ENCODE measurements at regions not wholly inside any gene's neighbourhood (a gene's known extent, or its start where the extent isn't known, plus 50 kb on each side); places are given as distances from the start of the nearest gene placed in this dataset.

GRCh38 chr12:24387381-24387780 is 437.9 kb upstream of the SOX5 start:
- Histone ChIP-seq H3K27me3 (ENCODE audit: control insufficient read depth, insufficient read depth, low read length) (no peaks in the 10 kb centered on the region), H3K9me3 (ENCODE audit: control insufficient read depth, insufficient read depth, low read length) (no peaks in the 10 kb centered on the region), H3K4me3 (ENCODE audit: low read length) (no peak overlapping the region), H3K27ac (ENCODE audit: low read length) (no peak overlapping the region), H3K36me3 (ENCODE audit: control insufficient read depth, insufficient read depth, low read length) (no peaks in the 10 kb centered on the region), H3K4me1 (ENCODE audit: control insufficient read depth, insufficient read depth, low read length) (no peaks in the 10 kb centered on the region)
- Mint-ChIP-seq H3K4me1 (no peaks in the 10 kb centered on the region), H3K27ac (no peak overlapping the region), H3K4me3 (no peak overlapping the region), H3K9me3 (peaks cover 4 to 11% of the 10 kb centered on the region in 2 donors), H3K36me3 (no peaks in the 10 kb centered on the region), H3K27me3 (ENCODE audit: low read depth in 2 of 2) (peaks cover 0 to 2% of the 10 kb centered on the region in 2 donors)
- ATAC-seq = no peak
- no peak for TF ChIP-seq CTCF (IDR thresholded peaks at IDR 0.05)
- WGBS (ENCODE audit: insufficient coverage) = 95% methylated on average over 2 of the region's 3 CpGs
- no peak for DNase-seq
- intact Hi-C loops (cut with micrococcal nuclease) = no loop called here

- Mint-ChIP-seq H3K4me1 (no peaks in the 10 kb centered on the region), H3K4me3 (no peak overlapping the region), H3K27ac (no peak overlapping the region), H3K9me3 (peaks cover under 1 to 10% of the 10 kb centered on the region in 2 donors), H3K36me3 (no peaks in the 10 kb centered on the region), H3K27me3 (ENCODE audit: low read depth in 2 of 2) (no peaks in the 10 kb centered on the region)
- TF ChIP-seq CTCF (IDR thresholded peaks at IDR 0.05) = no peak
- ATAC-seq (no peak), DNase-seq (no peak)
- no peaks in the 10 kb centered on the region for H3K36me3 ChIP-seq (ENCODE audit: control insufficient read depth, insufficient read depth, low read length)
- no peaks in the 10 kb centered on the region for H3K9me3 ChIP-seq (ENCODE audit: control insufficient read depth, insufficient read depth, low read length)
- intact Hi-C loops (cut with micrococcal nuclease) = no loop called here
- no peak overlapping the region for H3K27ac ChIP-seq (ENCODE audit: low read length)
- no peaks in the 10 kb centered on the region for H3K4me1 ChIP-seq (ENCODE audit: control insufficient read depth, insufficient read depth, low read length)
- H3K4me3 ChIP-seq (ENCODE audit: low read length) = no peak overlapping the region
- 69% methylated on average over 1 of the region's 3 CpGs for WGBS (ENCODE audit: insufficient coverage)
- no peaks in the 10 kb centered on the region for H3K27me3 ChIP-seq (ENCODE audit: control insufficient read depth, insufficient read depth, low read length)
Observed at GRCh38 chr12:24386836-24387235, 437.4 kb upstream of the SOX5 start.

- no peaks in the 10 kb centered on the region for H3K27me3 ChIP-seq (ENCODE audit: control insufficient read depth, insufficient read depth, low read length)
- H3K27ac ChIP-seq (ENCODE audit: low read length) = no peak overlapping the region
- no peak for TF ChIP-seq CTCF (IDR thresholded peaks at IDR 0.05)
- no peaks in the 10 kb centered on the region for H3K36me3 Mint-ChIP-seq
- no peak overlapping the region for H3K4me3 Mint-ChIP-seq
- 87% methylated on average over 2 of the region's 3 CpGs for WGBS (ENCODE audit: insufficient coverage)
- H3K4me3 ChIP-seq (ENCODE audit: low read length) = no peak overlapping the region
- H3K27me3 Mint-ChIP-seq (ENCODE audit: low read depth in 2 of 2) = no peaks in the 10 kb centered on the region
- no peaks in the 10 kb centered on the region for H3K9me3 ChIP-seq (ENCODE audit: control insufficient read depth, insufficient read depth, low read length)
- intact Hi-C loops (cut with micrococcal nuclease) = no loop called here
- DNase-seq (no peak), ATAC-seq (no peak)
- peaks cover 0 to 7% of the 10 kb centered on the region in 2 donors for H3K9me3 Mint-ChIP-seq
- H3K36me3 ChIP-seq (ENCODE audit: control insufficient read depth, insufficient read depth, low read length) = no peaks in the 10 kb centered on the region
- no peak overlapping the region for H3K27ac Mint-ChIP-seq
- no peaks in the 10 kb centered on the region for H3K4me1 ChIP-seq (ENCODE audit: control insufficient read depth, insufficient read depth, low read length)
- no peaks in the 10 kb centered on the region for H3K4me1 Mint-ChIP-seq
Observed at GRCh38 chr12:24381790-24382189, 432.3 kb upstream of the SOX5 start.

GRCh38 chr12:24379861-24380521 is 430.5 kb upstream of the SOX5 start:
- Mint-ChIP-seq H3K27ac (no peak overlapping the region), H3K4me3 (no peak overlapping the region), H3K9me3 (peaks cover 0 to 7% of the 10 kb centered on the region in 2 donors), H3K27me3 (ENCODE audit: low read depth in 2 of 2) (no peaks in the 10 kb centered on the region), H3K4me1 (no peaks in the 10 kb centered on the region), H3K36me3 (no peaks in the 10 kb centered on the region)
- intact Hi-C loops (cut with micrococcal nuclease) = no loop called here
- Histone ChIP-seq H3K27ac (ENCODE audit: low read length) (peak overlapping the region; percentile 21), H3K27me3 (ENCODE audit: control insufficient read depth, insufficient read depth, low read length) (no peaks in the 10 kb centered on the region), H3K4me3 (ENCODE audit: low read length) (no peak overlapping the region), H3K4me1 (ENCODE audit: control insufficient read depth, insufficient read depth, low read length) (no peaks in the 10 kb centered on the region), H3K9me3 (ENCODE audit: control insufficient read depth, insufficient read depth, low read length) (no peaks in the 10 kb centered on the region), H3K36me3 (ENCODE audit: control insufficient read depth, insufficient read depth, low read length) (no peaks in the 10 kb centered on the region)
- TF ChIP-seq CTCF (IDR thresholded peaks at IDR 0.05) = no peak
- WGBS (ENCODE audit: insufficient coverage) = 92% methylated on average over 4 of the region's 5 CpGs
- DNase-seq (no peak), ATAC-seq (no peak)
